ENCODE measurements at regions not wholly inside any gene's neighbourhood (a gene's known extent, or its start where the extent isn't known, plus 50 kb on each side); places are given as distances from the start of the nearest gene placed in this dataset.

DNA sequence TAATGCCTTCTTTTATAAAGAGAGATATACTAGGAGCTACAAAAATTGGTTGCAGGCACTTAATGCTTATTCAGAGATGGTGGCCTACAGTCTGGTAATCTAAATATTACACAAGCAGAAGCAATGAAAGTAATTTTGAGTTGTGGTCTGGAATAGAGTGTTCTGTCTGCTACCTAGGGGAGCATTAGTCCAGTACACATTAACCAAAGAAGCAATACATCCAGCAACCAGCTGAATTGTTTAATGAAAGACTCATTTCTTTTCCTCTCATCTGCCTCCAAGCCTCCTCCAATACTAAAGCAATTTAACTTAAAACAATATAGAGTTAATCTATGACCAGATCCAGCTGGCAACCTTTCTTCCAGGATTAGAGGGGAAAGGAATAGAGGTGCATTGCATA lies 877.1 kb upstream of the CNTN5 start:
- Histone ChIP-seq H3K9me3 (ENCODE audit: low read length) (0 out of 2 replicates have a peak, but pooled peaks cover 17% of the 10 kb centered on the region), H2AFZ (ENCODE audit: low read length) (no peak overlapping the region), H3K9ac (ENCODE audit: low read length) (no peak overlapping the region), H3K4me2 (ENCODE audit: low read length) (no peak overlapping the region), H3K27ac (ENCODE audit: low read length) (no peak overlapping the region), H3K9me2 (replicated peaks; ENCODE audit: low read length) (no peaks in the 10 kb centered on the region), H3K79me2 (ENCODE audit: low read length) (no peaks in the 10 kb centered on the region), H4K20me1 (ENCODE audit: low read length) (no peaks in the 10 kb centered on the region), H3K4me1 (ENCODE audit: insufficient read depth, low read length) (no peaks in the 10 kb centered on the region), H3K27me3 (ENCODE audit: low read length) (no peaks in the 10 kb centered on the region), H3K4me3 (ENCODE audit: low read length) (no peak overlapping the region), H3F3A (ENCODE audit: low read length, unreplicated experiment) (no peaks in the 10 kb centered on the region), H3K36me3 (ENCODE audit: low read depth, low read length) (no peaks in the 10 kb centered on the region)
- CTCF ChIA-PET, result no interaction called here
- intact Hi-C loops (cut with micrococcal nuclease), result no loop called here
- POLR2A ChIA-PET (ENCODE audit: unreplicated experiment), result interaction anchor here (0.6 kb wide), 1 partner anchor 13 kb away, joined by 3 read pairs; no protein-coding TSS in a partner anchor
- TF ChIP-seq, protein P1, sequence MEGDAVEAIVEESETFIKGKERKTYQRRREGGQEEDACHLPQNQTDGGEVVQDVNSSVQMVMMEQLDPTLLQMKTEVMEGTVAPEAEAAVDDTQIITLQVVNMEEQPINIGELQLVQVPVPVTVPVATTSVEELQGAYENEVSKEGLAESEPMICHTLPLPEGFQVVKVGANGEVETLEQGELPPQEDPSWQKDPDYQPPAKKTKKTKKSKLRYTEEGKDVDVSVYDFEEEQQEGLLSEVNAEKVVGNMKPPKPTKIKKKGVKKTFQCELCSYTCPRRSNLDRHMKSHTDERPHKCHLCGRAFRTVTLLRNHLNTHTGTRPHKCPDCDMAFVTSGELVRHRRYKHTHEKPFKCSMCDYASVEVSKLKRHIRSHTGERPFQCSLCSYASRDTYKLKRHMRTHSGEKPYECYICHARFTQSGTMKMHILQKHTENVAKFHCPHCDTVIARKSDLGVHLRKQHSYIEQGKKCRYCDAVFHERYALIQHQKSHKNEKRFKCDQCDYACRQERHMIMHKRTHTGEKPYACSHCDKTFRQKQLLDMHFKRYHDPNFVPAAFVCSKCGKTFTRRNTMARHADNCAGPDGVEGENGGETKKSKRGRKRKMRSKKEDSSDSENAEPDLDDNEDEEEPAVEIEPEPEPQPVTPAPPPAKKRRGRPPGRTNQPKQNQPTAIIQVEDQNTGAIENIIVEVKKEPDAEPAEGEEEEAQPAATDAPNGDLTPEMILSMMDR (conservative IDR thresholded peaks at IDR 0.05; ENCODE audit: low read depth, low read length), result no peak
- BruUV-seq (replicated peaks), result no TSS peak
- DNase-seq (no peak), ATAC-seq (no peak)

DNA sequence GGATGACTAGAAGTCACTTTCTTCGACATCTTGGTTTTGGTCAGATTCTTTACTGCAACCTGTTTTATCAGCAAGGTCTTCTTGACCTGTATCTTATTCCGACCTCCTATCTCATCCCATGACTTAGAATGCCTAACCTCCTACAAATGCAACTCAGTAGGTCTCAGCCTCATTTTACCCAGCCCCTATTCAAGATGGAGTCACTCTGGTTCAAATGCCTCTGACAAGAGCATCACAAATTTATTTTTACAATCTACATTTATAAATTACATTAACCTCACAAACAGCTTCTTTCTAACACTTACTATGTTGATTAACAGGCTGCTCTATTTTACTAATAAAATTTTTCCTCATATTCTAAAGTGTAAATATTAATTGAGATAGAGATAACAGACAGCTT lies 867.0 kb upstream of the CNTN5 start:
- no peaks in the 10 kb centered on the region for H3F3A ChIP-seq (ENCODE audit: low read length, unreplicated experiment)
- ChIA-PET CTCF (no interaction called here), POLR2A (ENCODE audit: unreplicated experiment) (no interaction called here)
- H3K4me2 ChIP-seq (ENCODE audit: low read length), result no peak overlapping the region
- H3K36me3 ChIP-seq (ENCODE audit: low read depth, low read length), result no peaks in the 10 kb centered on the region
- ATAC-seq (no peak), DNase-seq (no peak)
- peaks cover 19% of the 10 kb centered on the region; the same call in 1 of the 2 replicates for H3K9me3 ChIP-seq (ENCODE audit: low read length)
- BruUV-seq (replicated peaks), result no TSS peak
- H3K79me2 ChIP-seq (ENCODE audit: low read length), result no peaks in the 10 kb centered on the region
- H3K9ac ChIP-seq (ENCODE audit: low read length), result no peak overlapping the region
- no peak overlapping the region for H3K4me3 ChIP-seq (ENCODE audit: low read length)
- H2AFZ ChIP-seq (ENCODE audit: low read length), result no peak overlapping the region
- H4K20me1 ChIP-seq (ENCODE audit: low read length), result no peaks in the 10 kb centered on the region
- no peak overlapping the region for H3K27ac ChIP-seq (ENCODE audit: low read length)
- no peaks in the 10 kb centered on the region for H3K27me3 ChIP-seq (ENCODE audit: low read length)
- TF ChIP-seq EZH2phosphoT487 (IDR thresholded peaks at IDR 0.05; ENCODE audit: borderline replicate concordance, low read length) (no peak), EZH2 (IDR thresholded peaks at IDR 0.05; ENCODE audit: low read length, unreplicated experiment) (no peak)
- TF ChIP-seq, protein P1 (conservative IDR thresholded peaks at IDR 0.05; ENCODE audit: low read depth, low read length), result no peak
- intact Hi-C loops (cut with micrococcal nuclease), result no loop called here
- H3K4me1 ChIP-seq (ENCODE audit: insufficient read depth, low read length), result no peaks in the 10 kb centered on the region
- H3K9me2 ChIP-seq (replicated peaks; ENCODE audit: low read length), result no peaks in the 10 kb centered on the region

DNA sequence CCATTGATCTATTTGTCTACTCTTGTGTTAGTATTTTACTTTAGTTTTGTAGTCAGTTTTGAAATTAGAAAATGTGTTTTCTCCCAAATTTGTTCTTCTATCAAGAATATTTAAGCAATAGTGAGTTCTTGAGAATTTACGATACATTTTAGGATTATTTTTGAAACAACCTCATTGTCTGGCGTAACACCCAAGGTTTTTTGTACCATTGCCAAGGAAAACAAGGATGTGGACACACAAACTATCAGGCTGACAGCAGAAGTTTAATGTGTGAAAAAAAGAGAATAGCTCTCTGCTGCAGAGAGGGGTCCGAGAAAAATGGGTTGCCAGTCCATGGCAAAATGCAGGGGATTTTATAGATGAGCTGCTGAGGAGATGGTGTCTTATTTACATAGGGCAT lies 865.1 kb upstream of the CNTN5 start:
- BruUV-seq (replicated peaks), result no TSS peak
- Histone ChIP-seq H3K4me1 (ENCODE audit: insufficient read depth, low read length) (no peaks in the 10 kb centered on the region), H3K4me2 (ENCODE audit: low read length) (no peak overlapping the region), H3K27ac (ENCODE audit: low read length) (no peak overlapping the region), H2AFZ (ENCODE audit: low read length) (no peak overlapping the region), H3K4me3 (ENCODE audit: low read length) (no peak overlapping the region), H3K9ac (ENCODE audit: low read length) (no peak overlapping the region), H3K9me3 (ENCODE audit: low read length) (peaks cover 19% of the 10 kb centered on the region; the same call in 1 of the 2 replicates), H3F3A (ENCODE audit: low read length, unreplicated experiment) (no peaks in the 10 kb centered on the region), H3K9me2 (replicated peaks; ENCODE audit: low read length) (no peaks in the 10 kb centered on the region), H3K36me3 (ENCODE audit: low read depth, low read length) (no peaks in the 10 kb centered on the region), H3K27me3 (ENCODE audit: low read length) (no peaks in the 10 kb centered on the region), H3K79me2 (ENCODE audit: low read length) (no peaks in the 10 kb centered on the region), H4K20me1 (ENCODE audit: low read length) (no peaks in the 10 kb centered on the region)
- CTCF ChIA-PET, result no interaction called here
- POLR2A ChIA-PET (ENCODE audit: unreplicated experiment), result no interaction called here
- intact Hi-C loops (cut with micrococcal nuclease), result no loop called here
- TF ChIP-seq, protein P1 (conservative IDR thresholded peaks at IDR 0.05; ENCODE audit: low read depth, low read length), result no peak
- no peak for TF ChIP-seq EZH2phosphoT487 (IDR thresholded peaks at IDR 0.05; ENCODE audit: borderline replicate concordance, low read length)
- TF ChIP-seq EZH2 (IDR thresholded peaks at IDR 0.05; ENCODE audit: low read length, unreplicated experiment), result no peak
- DNase-seq, result no peak
- ATAC-seq, result no peak
